ENCODE measurements at regions not wholly inside any gene's neighbourhood (a gene's known extent, or its start where the extent isn't known, plus 50 kb on each side); places are given as distances from the start of the nearest gene placed in this dataset.

DNA sequence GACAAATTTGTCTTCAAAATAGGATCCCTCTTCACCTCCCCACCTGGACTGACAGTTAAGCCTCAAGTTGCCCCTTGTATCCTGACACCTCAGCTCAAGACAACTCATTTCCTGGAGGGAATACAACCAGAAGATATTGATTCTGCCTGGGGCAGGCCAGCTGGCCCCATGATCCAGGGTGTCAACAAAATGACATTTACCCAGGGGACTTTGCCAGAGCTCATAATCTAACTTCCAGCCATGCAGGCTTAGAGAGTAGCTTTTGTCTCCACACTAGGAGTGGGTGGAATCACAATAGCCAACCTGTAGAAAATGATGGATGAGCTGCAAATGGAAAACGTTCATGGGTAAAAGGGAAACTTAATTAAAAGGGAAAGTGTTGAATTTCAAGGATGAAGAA is 220.1 kb upstream of the DPP10 start:
- Histone ChIP-seq H3K79me2 (ENCODE audit: insufficient read depth, low read length) (no peaks in the 10 kb centered on the region), H3K9ac (ENCODE audit: low read length) (no peak overlapping the region), H3K36me3 (ENCODE audit: insufficient read depth, low read length) (no peaks in the 10 kb centered on the region), H2AFZ (ENCODE audit: low read depth, low read length) (no peak overlapping the region), H3K9me3 (ENCODE audit: insufficient read depth, low read depth, low read length) (no peaks in the 10 kb centered on the region), H3K4me1 (ENCODE audit: insufficient read depth, low read length) (no peaks in the 10 kb centered on the region), H4K20me1 (ENCODE audit: insufficient read depth, low read length) (no peaks in the 10 kb centered on the region), H3K4me2 (ENCODE audit: low read length) (no peak overlapping the region), H3K27me3 (ENCODE audit: insufficient read depth, low read length) (no peaks in the 10 kb centered on the region), H3K4me3 (ENCODE audit: insufficient read depth, low read depth, low read length) (no peak overlapping the region), H3K27ac (ENCODE audit: low read depth, low read length) (no peak overlapping the region)
- no peak for DNase-seq (ENCODE audit: low read depth)
- no peaks in the 10 kb centered on the region for H3K27me3 Mint-ChIP-seq (ENCODE audit: low read depth, unreplicated experiment)
- H3K36me3 Mint-ChIP-seq (ENCODE audit: low read depth, unreplicated experiment), result no peaks in the 10 kb centered on the region
- no peak for TF ChIP-seq EZH2 (IDR thresholded peaks at IDR 0.05; ENCODE audit: insufficient read depth, low read length)
- TF ChIP-seq, protein P1, sequence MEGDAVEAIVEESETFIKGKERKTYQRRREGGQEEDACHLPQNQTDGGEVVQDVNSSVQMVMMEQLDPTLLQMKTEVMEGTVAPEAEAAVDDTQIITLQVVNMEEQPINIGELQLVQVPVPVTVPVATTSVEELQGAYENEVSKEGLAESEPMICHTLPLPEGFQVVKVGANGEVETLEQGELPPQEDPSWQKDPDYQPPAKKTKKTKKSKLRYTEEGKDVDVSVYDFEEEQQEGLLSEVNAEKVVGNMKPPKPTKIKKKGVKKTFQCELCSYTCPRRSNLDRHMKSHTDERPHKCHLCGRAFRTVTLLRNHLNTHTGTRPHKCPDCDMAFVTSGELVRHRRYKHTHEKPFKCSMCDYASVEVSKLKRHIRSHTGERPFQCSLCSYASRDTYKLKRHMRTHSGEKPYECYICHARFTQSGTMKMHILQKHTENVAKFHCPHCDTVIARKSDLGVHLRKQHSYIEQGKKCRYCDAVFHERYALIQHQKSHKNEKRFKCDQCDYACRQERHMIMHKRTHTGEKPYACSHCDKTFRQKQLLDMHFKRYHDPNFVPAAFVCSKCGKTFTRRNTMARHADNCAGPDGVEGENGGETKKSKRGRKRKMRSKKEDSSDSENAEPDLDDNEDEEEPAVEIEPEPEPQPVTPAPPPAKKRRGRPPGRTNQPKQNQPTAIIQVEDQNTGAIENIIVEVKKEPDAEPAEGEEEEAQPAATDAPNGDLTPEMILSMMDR (IDR thresholded peaks at IDR 0.05; ENCODE audit: insufficient read depth, low read depth, low read length), result no peak
- no peak overlapping the region for H3K4me3 Mint-ChIP-seq (ENCODE audit: unreplicated experiment)
- H3K27ac Mint-ChIP-seq (ENCODE audit: unreplicated experiment), result no peak overlapping the region
- H3K9me3 Mint-ChIP-seq (ENCODE audit: unreplicated experiment), result no peaks in the 10 kb centered on the region
- no peak for FAIRE-seq
- no peaks in the 10 kb centered on the region for H3K4me1 Mint-ChIP-seq (ENCODE audit: low read depth, unreplicated experiment)

DNA sequence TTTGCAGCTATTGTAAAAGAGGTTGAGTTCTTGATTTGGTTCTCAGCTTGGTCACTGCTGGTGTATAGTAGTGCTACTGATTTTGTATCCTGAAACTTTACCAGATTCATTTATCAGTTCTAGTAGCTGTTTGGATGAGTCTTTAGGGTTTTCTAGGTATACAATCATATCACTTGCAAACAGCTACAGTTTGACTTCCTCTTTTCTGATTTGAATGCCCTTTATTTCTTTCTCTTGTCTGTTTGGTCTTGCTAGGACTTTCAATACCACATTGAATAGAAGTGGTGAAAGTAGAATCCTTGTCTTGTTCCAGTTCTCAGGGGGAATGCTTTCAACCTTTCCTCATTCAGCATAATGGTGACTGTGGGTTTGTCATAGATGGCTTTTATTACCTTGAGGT is 210.5 kb upstream of the DPP10 start:
- Histone ChIP-seq H3K9me3 (ENCODE audit: insufficient read depth, low read depth, low read length) (no peaks in the 10 kb centered on the region), H3K4me3 (ENCODE audit: insufficient read depth, low read depth, low read length) (no peak overlapping the region), H3K36me3 (ENCODE audit: insufficient read depth, low read length) (no peaks in the 10 kb centered on the region), H4K20me1 (ENCODE audit: insufficient read depth, low read length) (no peaks in the 10 kb centered on the region), H3K27me3 (ENCODE audit: insufficient read depth, low read length) (no peaks in the 10 kb centered on the region), H3K4me1 (ENCODE audit: insufficient read depth, low read length) (no peaks in the 10 kb centered on the region), H3K4me2 (ENCODE audit: low read length) (no peak overlapping the region), H3K27ac (ENCODE audit: low read depth, low read length) (no peak overlapping the region), H2AFZ (ENCODE audit: low read depth, low read length) (no peak overlapping the region), H3K79me2 (ENCODE audit: insufficient read depth, low read length) (no peaks in the 10 kb centered on the region), H3K9ac (ENCODE audit: low read length) (no peak overlapping the region)
- H3K36me3 Mint-ChIP-seq (ENCODE audit: low read depth, unreplicated experiment), result no peaks in the 10 kb centered on the region
- H3K9me3 Mint-ChIP-seq (ENCODE audit: unreplicated experiment), result peaks cover 4% of the 10 kb centered on the region
- no peaks in the 10 kb centered on the region for H3K27me3 Mint-ChIP-seq (ENCODE audit: low read depth, unreplicated experiment)
- H3K4me1 Mint-ChIP-seq (ENCODE audit: low read depth, unreplicated experiment), result no peaks in the 10 kb centered on the region
- no peak for TF ChIP-seq EZH2 (IDR thresholded peaks at IDR 0.05; ENCODE audit: insufficient read depth, low read length)
- TF ChIP-seq, protein P1 (IDR thresholded peaks at IDR 0.05; ENCODE audit: insufficient read depth, low read depth, low read length), result no peak
- DNase-seq (ENCODE audit: low read depth) (no peak), FAIRE-seq (no peak)
- no peak overlapping the region for H3K27ac Mint-ChIP-seq (ENCODE audit: unreplicated experiment)
- H3K4me3 Mint-ChIP-seq (ENCODE audit: unreplicated experiment), result no peak overlapping the region

DNA sequence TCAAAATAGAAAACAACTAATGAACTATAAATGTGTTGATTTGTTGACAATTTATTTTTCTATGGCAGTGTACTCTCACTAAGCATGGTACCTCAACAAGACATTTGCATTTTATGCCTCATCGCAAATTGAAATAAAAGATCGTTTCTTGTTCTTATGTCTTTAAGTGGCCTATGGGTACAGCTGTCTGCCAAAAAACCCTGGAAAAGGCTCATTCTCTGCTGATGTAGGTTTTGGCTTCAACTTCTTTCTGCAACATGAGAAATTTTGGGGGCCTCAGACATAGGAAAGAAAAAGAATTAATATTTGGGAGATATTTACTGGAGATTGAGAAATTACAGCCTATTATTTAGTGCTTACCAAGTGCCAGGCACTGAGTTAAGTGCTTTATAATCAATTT is 205.1 kb upstream of the DPP10 start:
- Mint-ChIP-seq H3K27me3 (ENCODE audit: low read depth, unreplicated experiment) (no peaks in the 10 kb centered on the region), H3K9me3 (ENCODE audit: unreplicated experiment) (no peaks in the 10 kb centered on the region), H3K4me1 (ENCODE audit: low read depth, unreplicated experiment) (no peaks in the 10 kb centered on the region), H3K36me3 (ENCODE audit: low read depth, unreplicated experiment) (no peaks in the 10 kb centered on the region), H3K27ac (ENCODE audit: unreplicated experiment) (no peak overlapping the region), H3K4me3 (ENCODE audit: unreplicated experiment) (no peak overlapping the region)
- DNase-seq (ENCODE audit: low read depth), result no peak
- no peak overlapping the region for H3K27ac ChIP-seq (ENCODE audit: low read depth, low read length)
- H3K4me1 ChIP-seq (ENCODE audit: insufficient read depth, low read length), result no peaks in the 10 kb centered on the region
- H3K9ac ChIP-seq (ENCODE audit: low read length), result no peak overlapping the region
- H3K4me3 ChIP-seq (ENCODE audit: insufficient read depth, low read depth, low read length), result no peak overlapping the region
- H2AFZ ChIP-seq (ENCODE audit: low read depth, low read length), result no peak overlapping the region
- H4K20me1 ChIP-seq (ENCODE audit: insufficient read depth, low read length), result no peaks in the 10 kb centered on the region
- H3K9me3 ChIP-seq (ENCODE audit: insufficient read depth, low read depth, low read length), result no peaks in the 10 kb centered on the region
- no peaks in the 10 kb centered on the region for H3K79me2 ChIP-seq (ENCODE audit: insufficient read depth, low read length)
- FAIRE-seq, result no peak
- TF ChIP-seq EZH2 (IDR thresholded peaks at IDR 0.05; ENCODE audit: insufficient read depth, low read length), result no peak
- TF ChIP-seq, protein P1 (IDR thresholded peaks at IDR 0.05; ENCODE audit: insufficient read depth, low read depth, low read length), result no peak
- no peak overlapping the region for H3K4me2 ChIP-seq (ENCODE audit: low read length)
- no peaks in the 10 kb centered on the region for H3K36me3 ChIP-seq (ENCODE audit: insufficient read depth, low read length)
- H3K27me3 ChIP-seq (ENCODE audit: insufficient read depth, low read length), result no peaks in the 10 kb centered on the region
